ENCODE measurements at regions not wholly inside any gene's neighbourhood (a gene's known extent, or its start where the extent isn't known, plus 50 kb on each side); places are given as distances from the start of the nearest gene placed in this dataset.

- TF ChIP-seq EZH2phosphoT487 (IDR thresholded peaks at IDR 0.05; ENCODE audit: borderline replicate concordance): no peak
- TF ChIP-seq, protein P1, sequence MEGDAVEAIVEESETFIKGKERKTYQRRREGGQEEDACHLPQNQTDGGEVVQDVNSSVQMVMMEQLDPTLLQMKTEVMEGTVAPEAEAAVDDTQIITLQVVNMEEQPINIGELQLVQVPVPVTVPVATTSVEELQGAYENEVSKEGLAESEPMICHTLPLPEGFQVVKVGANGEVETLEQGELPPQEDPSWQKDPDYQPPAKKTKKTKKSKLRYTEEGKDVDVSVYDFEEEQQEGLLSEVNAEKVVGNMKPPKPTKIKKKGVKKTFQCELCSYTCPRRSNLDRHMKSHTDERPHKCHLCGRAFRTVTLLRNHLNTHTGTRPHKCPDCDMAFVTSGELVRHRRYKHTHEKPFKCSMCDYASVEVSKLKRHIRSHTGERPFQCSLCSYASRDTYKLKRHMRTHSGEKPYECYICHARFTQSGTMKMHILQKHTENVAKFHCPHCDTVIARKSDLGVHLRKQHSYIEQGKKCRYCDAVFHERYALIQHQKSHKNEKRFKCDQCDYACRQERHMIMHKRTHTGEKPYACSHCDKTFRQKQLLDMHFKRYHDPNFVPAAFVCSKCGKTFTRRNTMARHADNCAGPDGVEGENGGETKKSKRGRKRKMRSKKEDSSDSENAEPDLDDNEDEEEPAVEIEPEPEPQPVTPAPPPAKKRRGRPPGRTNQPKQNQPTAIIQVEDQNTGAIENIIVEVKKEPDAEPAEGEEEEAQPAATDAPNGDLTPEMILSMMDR (conservative IDR thresholded peaks at IDR 0.05; ENCODE audit: low read length): no peak
Measured at GRCh38 chr9:28445211-28445610, 871.9 kb upstream of the C9orf72 start.

All from Loucy (cell line).